Natural killer cell treated with Interleukin-12 subunit alpha and Interleukin-12 subunit beta and Interleukin-15 and Interleukin-18, amount 100 ng/mL, for 72 hours (primary cell): ENCODE measurements at regions not wholly inside any gene's neighbourhood (a gene's known extent, or its start where the extent isn't known, plus 50 kb on each side); places are given as distances from the start of the nearest gene placed in this dataset.

Experiments used
- ATAC-seq, 2 donors: fragments of 150-1000 bp; cut with Tn5 transposase in 1 of 2; sonication (Bioruptor Pico), chemical (Tn5 transposase) in 1 of 2; 2 replicates each; pipeline ENCODE4 v1.10.0; 2021
- DNase-seq: peaks from one replicate; pipeline ENCODE4 v3.0.0; 2022; ENCODE audit warnings: low spot score
- H3K27ac Mint-ChIP-seq, 2 donors: 1 replicate in 1 of 2; 2 replicates in 1 of 2; pipeline ENCODE4 v1.8.0; 2022; ENCODE audit warnings: mixed read lengths in 2 of 2, mild to moderate bottlenecking in 1 of 2, moderate library complexity in 1 of 2
- H3K27me3 Mint-ChIP-seq, 2 donors: 1 replicate in 1 of 2; 2 replicates in 1 of 2; pipeline ENCODE4 v1.8.0; 2022; ENCODE audit warnings: mixed read lengths in 2 of 2
- H3K36me3 Mint-ChIP-seq: one replicate; pipeline ENCODE4 v1.8.0; 2022; ENCODE audit warnings: mixed read lengths
- H3K4me1 Mint-ChIP-seq, 2 donors: 1 replicate in 1 of 2; 2 replicates in 1 of 2; pipeline ENCODE4 v1.8.0; 2022; ENCODE audit warnings: low read depth in 2 of 2, mixed read lengths in 2 of 2, mild to moderate bottlenecking in 1 of 2
- H3K4me3 Mint-ChIP-seq: one replicate; pipeline ENCODE4 v1.8.0; 2022; ENCODE audit warnings: mixed read lengths
- H3K9me3 Mint-ChIP-seq: 2 replicates; pipeline ENCODE4 v1.8.0; 2022; ENCODE audit warnings: mixed read lengths

GRCh38 chr12:77687321-77687720, 143.4 kb upstream of the NAV3 start:
- H3K27me3 Mint-ChIP-seq, result no peaks in the 10 kb centered on the region
- H3K9me3 Mint-ChIP-seq, result peaks cover 5% of the 10 kb centered on the region
- no peak overlapping the region for H3K27ac Mint-ChIP-seq
- ATAC-seq (no peak), DNase-seq (no peak)
- H3K36me3 Mint-ChIP-seq, result no peaks in the 10 kb centered on the region
- H3K4me3 Mint-ChIP-seq, result no peak overlapping the region
- no peaks in the 10 kb centered on the region for H3K4me1 Mint-ChIP-seq

- Mint-ChIP-seq H3K9me3 (peaks cover 5% of the 10 kb centered on the region), H3K27ac (no peak overlapping the region), H3K27me3 (no peaks in the 10 kb centered on the region), H3K36me3 (no peaks in the 10 kb centered on the region), H3K4me1 (no peaks in the 10 kb centered on the region), H3K4me3 (no peak overlapping the region)
- DNase-seq, result no peak
- ATAC-seq, result no peak
Observed at GRCh38 chr12:77686760-77687159, 143.9 kb upstream of the NAV3 start.

DNA sequence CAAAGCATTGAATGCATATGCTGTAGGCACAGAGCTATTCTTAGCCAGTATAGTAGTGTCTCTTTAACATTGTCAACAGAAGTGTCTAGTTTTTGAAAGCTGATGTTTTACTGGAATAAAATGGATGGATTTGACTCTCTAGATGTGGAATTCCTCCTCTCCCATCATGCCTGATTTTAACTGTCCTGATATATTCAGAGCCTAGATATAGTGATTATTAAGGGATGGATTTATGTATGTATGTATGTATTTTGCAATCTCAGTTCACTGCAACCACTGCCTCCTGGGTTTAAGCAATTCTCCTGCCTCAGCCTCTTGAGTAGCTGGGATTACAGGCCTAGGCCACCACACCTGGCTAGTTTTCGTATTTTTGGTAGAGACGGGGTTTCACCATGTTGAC, 144.8 kb upstream of the NAV3 start:
- Mint-ChIP-seq H3K9me3 (peaks cover 5% of the 10 kb centered on the region), H3K36me3 (no peaks in the 10 kb centered on the region), H3K27ac (no peak overlapping the region), H3K4me3 (no peak overlapping the region), H3K27me3 (no peaks in the 10 kb centered on the region), H3K4me1 (no peaks in the 10 kb centered on the region)
- DNase-seq, result no peak
- no peak for ATAC-seq

DNA sequence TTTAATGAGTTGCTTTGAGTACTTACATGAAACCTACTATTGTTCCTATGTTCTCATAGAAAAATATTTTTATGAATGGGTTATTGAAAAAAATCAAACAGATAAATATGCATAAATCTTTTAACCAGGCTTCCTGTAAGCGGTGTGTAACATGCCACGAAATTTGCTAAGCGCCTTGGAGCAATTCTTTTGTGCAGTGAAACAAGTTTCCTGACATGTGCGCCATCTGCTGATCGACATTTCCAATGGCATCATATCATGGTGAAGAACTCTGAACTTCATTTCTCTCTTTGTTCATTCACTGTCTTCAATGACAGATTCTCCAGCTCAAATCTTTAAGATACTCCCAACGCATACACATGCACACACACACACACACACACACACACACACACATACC, 145.6 kb upstream of the NAV3 start:
- H3K4me1 Mint-ChIP-seq, result no peaks in the 10 kb centered on the region
- ATAC-seq, result no peak
- H3K9me3 Mint-ChIP-seq, result peaks cover 5% of the 10 kb centered on the region

DNA sequence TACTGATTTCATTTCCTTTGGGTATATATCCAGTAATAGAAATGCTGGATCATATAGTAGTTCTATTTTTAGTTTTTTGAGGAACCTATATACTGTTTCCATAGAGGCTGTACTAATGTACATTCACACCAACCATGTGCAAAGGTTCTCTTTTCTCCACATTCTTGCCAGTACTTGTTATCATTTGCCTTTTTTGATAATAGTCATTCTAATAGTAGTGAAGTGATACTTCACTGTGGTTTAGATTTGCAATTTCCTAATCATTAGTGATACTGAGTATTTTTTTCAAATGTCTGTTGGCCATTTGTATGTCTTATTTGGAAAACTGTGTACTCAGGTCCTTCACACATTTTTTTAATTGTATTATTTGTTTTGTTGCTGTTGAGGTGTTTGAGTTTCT, 148.2 kb upstream of the NAV3 start:
- Mint-ChIP-seq H3K4me1 (no peaks in the 10 kb centered on the region), H3K9me3 (peaks cover 10% of the 10 kb centered on the region), H3K27ac (no peak overlapping the region), H3K27me3 (no peaks in the 10 kb centered on the region), H3K4me3 (no peak overlapping the region), H3K36me3 (no peaks in the 10 kb centered on the region)
- ATAC-seq (no peak), DNase-seq (no peak)

More for the DNA sequence above, 145.6 kb upstream of the NAV3 start:
- Mint-ChIP-seq H3K27me3 (no peaks in the 10 kb centered on the region), H3K4me3 (no peak overlapping the region), H3K36me3 (no peaks in the 10 kb centered on the region), H3K27ac (no peak overlapping the region)
- DNase-seq, result no peak

DNA sequence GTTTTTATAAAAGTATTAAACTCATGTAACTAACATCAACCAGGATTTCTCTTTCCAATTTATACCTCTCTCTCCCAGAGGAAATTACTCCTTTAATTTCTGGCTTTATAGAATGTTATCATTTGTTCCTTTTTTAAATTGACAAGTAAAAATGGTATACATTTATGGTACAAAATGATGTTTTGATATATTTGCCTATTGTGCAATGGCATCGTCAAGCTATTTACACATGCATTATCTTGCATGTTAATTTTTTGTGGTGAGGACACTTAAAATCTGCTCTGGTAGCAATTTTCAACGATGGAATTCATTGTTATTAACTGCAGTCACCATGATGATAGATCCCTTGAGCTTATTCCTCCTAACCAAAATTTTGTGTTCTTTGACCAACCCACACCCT, 149.0 kb upstream of the NAV3 start:
- H3K27ac Mint-ChIP-seq, result no peak overlapping the region
- H3K9me3 Mint-ChIP-seq, result peaks cover 10% of the 10 kb centered on the region
- H3K36me3 Mint-ChIP-seq, result no peaks in the 10 kb centered on the region
- no peak for DNase-seq
- no peaks in the 10 kb centered on the region for H3K4me1 Mint-ChIP-seq
- H3K27me3 Mint-ChIP-seq, result no peaks in the 10 kb centered on the region
- ATAC-seq, result no peak
- no peak overlapping the region for H3K4me3 Mint-ChIP-seq

GRCh38 chr12:77679686-77680085, 151.0 kb upstream of the NAV3 start:
- Mint-ChIP-seq H3K4me3 (no peak overlapping the region), H3K9me3 (peaks cover 13% of the 10 kb centered on the region), H3K27ac (no peak overlapping the region), H3K27me3 (no peaks in the 10 kb centered on the region), H3K4me1 (no peaks in the 10 kb centered on the region), H3K36me3 (no peaks in the 10 kb centered on the region)
- DNase-seq, result no peak
- ATAC-seq, result no peak

GRCh38 chr12:77678621-77679020, 152.1 kb upstream of the NAV3 start:
- H3K27ac Mint-ChIP-seq, result no peak overlapping the region
- H3K4me3 Mint-ChIP-seq, result no peak overlapping the region
- DNase-seq, result no peak
- no peaks in the 10 kb centered on the region for H3K36me3 Mint-ChIP-seq
- H3K4me1 Mint-ChIP-seq, result no peaks in the 10 kb centered on the region
- H3K9me3 Mint-ChIP-seq, result peaks cover 14% of the 10 kb centered on the region
- no peak for ATAC-seq
- H3K27me3 Mint-ChIP-seq, result no peaks in the 10 kb centered on the region

- no peak overlapping the region for H3K4me3 Mint-ChIP-seq
- no peak for DNase-seq
- no peaks in the 10 kb centered on the region for H3K4me1 Mint-ChIP-seq
- ATAC-seq, result no peak
- no peaks in the 10 kb centered on the region for H3K27me3 Mint-ChIP-seq
- peaks cover 16% of the 10 kb centered on the region for H3K9me3 Mint-ChIP-seq
- no peak overlapping the region for H3K27ac Mint-ChIP-seq
- no peaks in the 10 kb centered on the region for H3K36me3 Mint-ChIP-seq
Observed at GRCh38 chr12:77667101-77667500, 163.6 kb upstream of the NAV3 start.

GRCh38 chr12:77648716-77649115, 182.0 kb upstream of the NAV3 start:
- no peaks in the 10 kb centered on the region for H3K27me3 Mint-ChIP-seq
- ATAC-seq, result no peak
- H3K27ac Mint-ChIP-seq, result no peak overlapping the region
- H3K4me3 Mint-ChIP-seq, result no peak overlapping the region
- no peaks in the 10 kb centered on the region for H3K4me1 Mint-ChIP-seq
- no peak for DNase-seq
- H3K9me3 Mint-ChIP-seq, result peaks cover 8% of the 10 kb centered on the region
- H3K36me3 Mint-ChIP-seq, result no peaks in the 10 kb centered on the region

GRCh38 chr12:77645966-77646598, 184.6 kb upstream of the NAV3 start:
- DNase-seq (no peak), ATAC-seq (no peak)
- Mint-ChIP-seq H3K4me3 (no peak overlapping the region), H3K36me3 (no peaks in the 10 kb centered on the region), H3K27ac (no peak overlapping the region), H3K4me1 (no peaks in the 10 kb centered on the region), H3K9me3 (peaks cover 10% of the 10 kb centered on the region), H3K27me3 (no peaks in the 10 kb centered on the region)

GRCh38 chr12:77644915-77645605, 185.6 kb upstream of the NAV3 start:
- H3K4me1 Mint-ChIP-seq, result no peaks in the 10 kb centered on the region
- no peaks in the 10 kb centered on the region for H3K36me3 Mint-ChIP-seq
- H3K4me3 Mint-ChIP-seq, result no peak overlapping the region
- ATAC-seq (no peak), DNase-seq (no peak)
- no peak overlapping the region for H3K27ac Mint-ChIP-seq
- no peaks in the 10 kb centered on the region for H3K27me3 Mint-ChIP-seq
- H3K9me3 Mint-ChIP-seq, result peaks cover 11% of the 10 kb centered on the region

DNA sequence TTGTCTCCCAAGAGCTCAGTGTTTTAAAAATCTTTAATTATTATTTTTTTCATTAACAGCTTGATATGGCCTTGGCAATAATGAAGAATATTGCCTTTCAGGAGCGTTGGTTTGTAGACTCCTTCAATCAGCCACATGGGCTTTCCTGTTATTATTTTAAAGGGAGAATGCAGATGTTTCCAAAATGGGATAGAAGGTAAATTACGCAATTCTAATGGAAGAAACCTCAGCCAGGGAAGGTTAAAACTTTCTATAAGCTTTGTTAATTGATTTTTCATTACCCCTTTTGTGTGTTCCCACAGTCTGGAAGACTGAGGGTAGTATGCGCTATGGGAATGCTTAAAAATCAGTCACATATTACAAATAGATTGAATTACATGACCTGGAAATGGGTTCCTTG, 188.4 kb upstream of the NAV3 start:
- DNase-seq (no peak), ATAC-seq (no peak)
- H3K9me3 Mint-ChIP-seq, result peaks cover 18% of the 10 kb centered on the region
- H3K36me3 Mint-ChIP-seq, result no peaks in the 10 kb centered on the region
- no peak overlapping the region for H3K27ac Mint-ChIP-seq
- H3K4me3 Mint-ChIP-seq, result no peak overlapping the region
- H3K4me1 Mint-ChIP-seq, result no peaks in the 10 kb centered on the region
- H3K27me3 Mint-ChIP-seq, result no peaks in the 10 kb centered on the region

DNA sequence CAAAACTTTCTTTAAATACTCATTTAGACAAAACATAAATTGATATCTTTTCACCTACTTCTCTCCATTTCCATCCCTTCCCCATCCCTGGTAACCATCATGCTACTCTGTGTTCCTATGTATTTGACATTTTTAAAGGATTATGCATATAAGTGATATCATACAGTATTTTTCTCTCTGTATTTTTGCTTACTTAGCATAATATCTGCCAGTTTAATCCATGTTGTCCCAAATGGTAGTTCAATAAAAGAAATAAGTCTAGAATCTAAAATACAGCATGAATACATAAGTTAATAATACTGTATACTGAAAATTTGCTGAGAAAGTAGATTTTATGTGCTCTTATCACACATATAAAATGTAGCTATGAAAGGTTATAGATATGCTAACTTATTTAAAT, 190.3 kb upstream of the NAV3 start:
- H3K27ac Mint-ChIP-seq, result no peak overlapping the region
- no peaks in the 10 kb centered on the region for H3K36me3 Mint-ChIP-seq
- peaks cover 21% of the 10 kb centered on the region for H3K9me3 Mint-ChIP-seq
- DNase-seq (no peak), ATAC-seq (no peak)
- H3K4me1 Mint-ChIP-seq, result no peaks in the 10 kb centered on the region
- no peak overlapping the region for H3K4me3 Mint-ChIP-seq
- H3K27me3 Mint-ChIP-seq, result no peaks in the 10 kb centered on the region
